Testis (tissue), 2 donors: ENCODE measurements at regions not wholly inside any gene's neighbourhood (a gene's known extent, or its start where the extent isn't known, plus 50 kb on each side); places are given as distances from the start of the nearest gene placed in this dataset.

Experiments
- POLR2A ChIP-seq: fragments of 450-650 bp; IDR thresholded peaks from one replicate; pipeline ENCODE4 v1.6.1; 2017; ENCODE audit warnings: antibody characterized with exemption, mild to moderate bottlenecking, moderate library complexity
- TF ChIP-seq, protein P1 (sequence below), 3 experiments: fragments of 450-650 bp in 2 of 3; fragments of 200-600 bp in 1 of 3; sonication (generic) in 1 of 3; IDR thresholded peaks; one replicate each; pipeline ENCODE4 v1.5.1; 2016 to 2019; ENCODE audit warnings: antibody characterized with exemption in 3 of 3, mild to moderate bottlenecking in 2 of 3, moderate library complexity in 1 of 3

DNA sequence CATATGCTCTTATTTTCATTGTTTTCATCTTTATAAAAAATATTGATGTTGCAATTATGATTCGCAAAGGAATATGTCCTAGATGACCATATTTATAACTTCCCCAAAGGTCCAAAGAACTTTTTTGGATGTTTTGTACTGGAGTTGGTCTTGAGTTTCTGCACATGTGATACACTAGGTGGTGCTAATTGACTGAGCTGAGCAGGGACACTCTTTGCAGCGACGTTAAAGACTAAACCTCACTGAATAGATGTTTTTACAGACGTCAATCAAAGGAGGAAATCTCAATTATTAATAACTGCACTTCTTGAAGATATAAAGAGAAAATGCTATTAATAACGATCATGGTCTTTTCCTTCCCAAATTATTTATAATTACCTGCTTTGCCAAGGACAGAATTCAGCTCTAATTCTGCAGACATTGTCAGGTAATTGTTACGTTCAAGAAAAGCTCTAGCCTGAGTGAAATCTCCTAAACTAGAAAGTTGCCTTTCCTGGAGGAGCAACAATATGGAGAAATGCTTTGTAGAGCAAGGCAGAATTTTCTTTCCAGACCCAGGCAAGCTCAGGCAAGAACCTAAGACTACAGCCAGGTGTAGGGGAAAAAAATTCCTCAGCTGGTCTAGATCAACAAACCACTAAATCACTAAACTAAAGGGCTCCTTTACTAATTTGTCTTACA is 119.3 kb upstream of the RBBP8 start:
- TF ChIP-seq, protein P1, sequence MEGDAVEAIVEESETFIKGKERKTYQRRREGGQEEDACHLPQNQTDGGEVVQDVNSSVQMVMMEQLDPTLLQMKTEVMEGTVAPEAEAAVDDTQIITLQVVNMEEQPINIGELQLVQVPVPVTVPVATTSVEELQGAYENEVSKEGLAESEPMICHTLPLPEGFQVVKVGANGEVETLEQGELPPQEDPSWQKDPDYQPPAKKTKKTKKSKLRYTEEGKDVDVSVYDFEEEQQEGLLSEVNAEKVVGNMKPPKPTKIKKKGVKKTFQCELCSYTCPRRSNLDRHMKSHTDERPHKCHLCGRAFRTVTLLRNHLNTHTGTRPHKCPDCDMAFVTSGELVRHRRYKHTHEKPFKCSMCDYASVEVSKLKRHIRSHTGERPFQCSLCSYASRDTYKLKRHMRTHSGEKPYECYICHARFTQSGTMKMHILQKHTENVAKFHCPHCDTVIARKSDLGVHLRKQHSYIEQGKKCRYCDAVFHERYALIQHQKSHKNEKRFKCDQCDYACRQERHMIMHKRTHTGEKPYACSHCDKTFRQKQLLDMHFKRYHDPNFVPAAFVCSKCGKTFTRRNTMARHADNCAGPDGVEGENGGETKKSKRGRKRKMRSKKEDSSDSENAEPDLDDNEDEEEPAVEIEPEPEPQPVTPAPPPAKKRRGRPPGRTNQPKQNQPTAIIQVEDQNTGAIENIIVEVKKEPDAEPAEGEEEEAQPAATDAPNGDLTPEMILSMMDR (IDR thresholded peaks at IDR 0.05) = no peak
- no peak for TF ChIP-seq POLR2A
